ENCODE measurements at regions not wholly inside any gene's neighbourhood (a gene's known extent, or its start where the extent isn't known, plus 50 kb on each side); places are given as distances from the start of the nearest gene placed in this dataset.
"Not testable (repeated sequence)": the region's sequence is repeated elsewhere in the genome, so short reads cannot be mapped to it uniquely, and the experiment has no call there.

GRCh38 chr15:39420123-39420852 is 160.6 kb upstream of the THBS1 start:
- DNase-seq (ENCODE audit: low spot score), result peak; percentile 23

- not testable (repeated sequence) for DNase-seq (ENCODE audit: low spot score)
Measured at GRCh38 chr15:39420853-39421192, 160.1 kb upstream of the THBS1 start.

GRCh38 chr15:39426552-39427532 is 154.0 kb upstream of the THBS1 start:
- no peak for DNase-seq (ENCODE audit: low spot score)

- no peak for DNase-seq (ENCODE audit: low spot score)
Measured at GRCh38 chr15:39427705-39428104, 153.2 kb upstream of the THBS1 start.

- DNase-seq (ENCODE audit: low spot score), result no peak
Measured at GRCh38 chr15:39429898-39430357, 151.0 kb upstream of the THBS1 start.

GRCh38 chr15:39430389-39430788 is 150.5 kb upstream of the THBS1 start:
- DNase-seq (ENCODE audit: low spot score), result no peak

GRCh38 chr15:39431376-39431775 is 149.5 kb upstream of the THBS1 start:
- DNase-seq (ENCODE audit: low spot score), result no peak

GRCh38 chr15:39432026-39432425 is 148.9 kb upstream of the THBS1 start:
- no peak for DNase-seq (ENCODE audit: low spot score)

- DNase-seq (ENCODE audit: low spot score), result no peak
Measured at GRCh38 chr15:39432912-39433348, 147.9 kb upstream of the THBS1 start.

GRCh38 chr15:39433376-39433775 is 147.5 kb upstream of the THBS1 start:
- DNase-seq (ENCODE audit: low spot score), result no peak

GRCh38 chr15:39434163-39434562 is 146.7 kb upstream of the THBS1 start:
- no peak for DNase-seq (ENCODE audit: low spot score)

GRCh38 chr15:39434751-39435238 is 146.1 kb upstream of the THBS1 start:
- no peak for DNase-seq (ENCODE audit: low spot score)

GRCh38 chr15:39435244-39435643 is 145.6 kb upstream of the THBS1 start:
- DNase-seq (ENCODE audit: low spot score), result no peak

- no peak for DNase-seq (ENCODE audit: low spot score)
Measured at GRCh38 chr15:39438260-39438659, 142.6 kb upstream of the THBS1 start.

GRCh38 chr15:39438799-39439592 is 141.9 kb upstream of the THBS1 start:
- no peak for DNase-seq (ENCODE audit: low spot score)

GRCh38 chr15:39442898-39443297 is 138.0 kb upstream of the THBS1 start:
- no peak for DNase-seq (ENCODE audit: low spot score)

- DNase-seq (ENCODE audit: low spot score), result no peak
Measured at GRCh38 chr15:39443659-39444219, 137.1 kb upstream of the THBS1 start.

GRCh38 chr15:39444735-39445470 is 136.0 kb upstream of the THBS1 start:
- no peak for DNase-seq (ENCODE audit: low spot score)

GRCh38 chr15:39445931-39446330 is 134.9 kb upstream of the THBS1 start:
- DNase-seq (ENCODE audit: low spot score), result no peak

GRCh38 chr15:39447346-39447745 is 133.5 kb upstream of the THBS1 start:
- DNase-seq (ENCODE audit: low spot score), result no peak

GRCh38 chr15:39447881-39448280 is 133.0 kb upstream of the THBS1 start:
- DNase-seq (ENCODE audit: low spot score), result no peak
